H1 (cell line): ENCODE measurements at regions not wholly inside any gene's neighbourhood (a gene's known extent, or its start where the extent isn't known, plus 50 kb on each side); places are given as distances from the start of the nearest gene placed in this dataset.

Source experiments
- CTCF ChIA-PET: fragments of 300-600 bp; sonication (Branson Sonifier 250); formaldehyde crosslinking; loops from one replicate; lab custom pipeline; 2021; ENCODE audit not compliant: partially characterized antibody; lab: Charles Lee
- POLR2A ChIA-PET: fragments of 300-600 bp; sonication (Branson Sonifier 250); formaldehyde crosslinking; loops from one replicate; lab custom pipeline; 2021; ENCODE audit warnings: inconsistent platforms; ENCODE audit not compliant: partially characterized antibody; lab: Charles Lee
- DNase-seq, 2 experiments: peaks; one replicate each; pipeline versions ENCODE4 v3.0.0 to v3.0.0-alpha.2; 2010 to 2022; ENCODE audit warnings: low spot score in 2 of 2, low read depth in 1 of 2, mixed read lengths in 1 of 2
- FAIRE-seq: peaks from 2 replicates; lab custom pipeline; 2011; peaks lifted over from hg19 to GRCh38; lab: Jason Lieb, UNC
- H2AFZ ChIP-seq: 2 replicates; pipeline ENCODE4 v1.8.1; 2012; ENCODE audit warnings: low read length, inconsistent platforms
- H2AK5ac ChIP-seq: 2 replicates; pipeline ENCODE4 v1.6.1; 2013; ENCODE audit warnings: low read depth, low read length
- H2BK120ac ChIP-seq: replicated peaks from 2 replicates; pipeline ENCODE3; 2013; ENCODE audit warnings: low read depth, low read length, inconsistent platforms
- H2BK12ac ChIP-seq: 2 replicates; pipeline ENCODE4 v1.6.1; 2013; ENCODE audit warnings: low read depth, low read length
- H2BK15ac ChIP-seq: 2 replicates; pipeline ENCODE4 v1.6.1; 2013; ENCODE audit warnings: low read length
- H2BK20ac ChIP-seq: 2 replicates; pipeline ENCODE4 v1.6.1; 2013; ENCODE audit warnings: low read length
- H2BK5ac ChIP-seq: 2 replicates; pipeline ENCODE4 v1.6.1; 2013; ENCODE audit warnings: low read depth, low read length
- H3K14ac ChIP-seq: 2 replicates; pipeline ENCODE4 v1.6.1; 2013; ENCODE audit warnings: inconsistent platforms; ENCODE audit not compliant: insufficient read length
- H3K18ac ChIP-seq: 2 replicates; pipeline ENCODE4 v1.6.1; 2013; ENCODE audit warnings: low read length; ENCODE audit errors: extremely low read depth
- H3K23ac ChIP-seq: 2 replicates; pipeline ENCODE4 v1.6.1; 2013; ENCODE audit warnings: inconsistent platforms; ENCODE audit not compliant: insufficient read length
- H3K23me2 ChIP-seq: 2 replicates; pipeline ENCODE4 v1.6.1; 2013; ENCODE audit warnings: low read depth, low read length
- H3K27ac ChIP-seq: 2 replicates; pipeline ENCODE4 v1.6.1; 2011; ENCODE audit warnings: low read depth, low read length, inconsistent platforms
- H3K27me3 ChIP-seq, 4 experiments: replicated peaks in 1 of 4; 1 replicate in 1 of 4; 2 replicates in 3 of 4; pipeline versions ENCODE4 v1.6.1 to v1.8.1; 2011 to 2013; ENCODE audit warnings: low read length in 3 of 4, mild to moderate bottlenecking in 3 of 4, inconsistent platforms in 2 of 4, mixed read lengths in 2 of 4, moderate library complexity in 1 of 4; ENCODE audit not compliant: control insufficient read depth in 3 of 4, insufficient read depth in 3 of 4; ENCODE audit errors: extremely low read depth in 1 of 4
- H3K36me3 ChIP-seq, 4 experiments: 2 replicates each; pipeline versions ENCODE4 v1.6.1 to v1.8.1; 2011 to 2013; ENCODE audit warnings: mild to moderate bottlenecking in 4 of 4, low read length in 3 of 4, moderate library complexity in 2 of 4, control low read depth in 1 of 4, inconsistent platforms in 1 of 4; ENCODE audit not compliant: insufficient read depth in 4 of 4, control insufficient read depth in 2 of 4
- H3K4ac ChIP-seq: replicated peaks from 2 replicates; pipeline ENCODE3; 2013; ENCODE audit warnings: low read length, low read depth, mixed read lengths, inconsistent platforms; ENCODE audit not compliant: insufficient read length
- H3K4me1 ChIP-seq, 4 experiments: replicated peaks in 1 of 4; 1 replicate in 1 of 4; 2 replicates in 3 of 4; pipeline versions ENCODE4 v1.6.1 to v1.8.1; 2011 to 2013; ENCODE audit warnings: low read length in 3 of 4, inconsistent platforms in 2 of 4, mixed read lengths in 1 of 4; ENCODE audit not compliant: insufficient read depth in 4 of 4, control insufficient read depth in 3 of 4
- H3K4me2 ChIP-seq, 2 experiments: 2 replicates each; pipeline versions ENCODE4 v1.6.1 to v1.8.1; 2011 to 2013; ENCODE audit warnings: low read depth in 2 of 2, low read length in 2 of 2, control low read depth in 1 of 2, inconsistent platforms in 1 of 2, mild to moderate bottlenecking in 1 of 2; ENCODE audit not compliant: insufficient read depth in 1 of 2
- H3K4me3 ChIP-seq, 4 experiments: fragments of 200-600, 300-600 bp in 1 of 4; sonication (generic), shearing (Covaris generic), sonication (Bioruptor Twin) in 1 of 4; 2 replicates each; pipeline versions ENCODE4 v1.5.1 to v1.8.1; 2011 to 2016; ENCODE audit warnings: low read length in 4 of 4, low read depth in 3 of 4, control low read depth in 2 of 4, inconsistent platforms in 2 of 4, mild to moderate bottlenecking in 2 of 4, mixed read lengths in 1 of 4, moderate library complexity in 1 of 4; ENCODE audit not compliant: insufficient read depth in 2 of 4; ENCODE audit errors: extremely low read depth in 1 of 4
- H3K56ac ChIP-seq: replicated peaks from 2 replicates; pipeline ENCODE3; 2013; ENCODE audit warnings: low read depth, mild to moderate bottlenecking, mixed read lengths, low read length, inconsistent platforms; ENCODE audit not compliant: insufficient read length
- H3K79me1 ChIP-seq: 2 replicates; pipeline ENCODE4 v1.6.1; 2013; ENCODE audit warnings: low read depth, low read length, control low read depth
- H3K79me2 ChIP-seq, 2 experiments: 2 replicates each; pipeline versions ENCODE4 v1.6.1 to v1.8.1; 2012 to 2013; ENCODE audit warnings: low read length in 2 of 2, mild to moderate bottlenecking in 2 of 2, inconsistent platforms in 1 of 2; ENCODE audit not compliant: insufficient read depth in 2 of 2, control insufficient read depth in 1 of 2
- H3K9ac ChIP-seq, 4 experiments: replicated peaks in 1 of 4; 1 replicate in 1 of 4; 2 replicates in 3 of 4; pipeline versions ENCODE4 v1.6.1 to v1.8.1; 2011 to 2013; ENCODE audit warnings: low read depth in 3 of 4, low read length in 3 of 4, control low read depth in 2 of 4, mild to moderate bottlenecking in 2 of 4, moderate library complexity in 2 of 4, inconsistent platforms in 1 of 4; ENCODE audit errors: extremely low read depth in 1 of 4
- H3K9me3 ChIP-seq, 2 experiments: 2 replicates each; pipeline versions ENCODE4 v1.6.1 to v1.8.1; 2012 to 2013; ENCODE audit warnings: mild to moderate bottlenecking in 2 of 2, moderate library complexity in 2 of 2, control low read depth in 1 of 2, inconsistent platforms in 1 of 2, low read depth in 1 of 2, low read length in 1 of 2, mixed read lengths in 1 of 2; ENCODE audit not compliant: insufficient read depth in 2 of 2
- H4K20me1 ChIP-seq, 2 experiments: replicated peaks in 1 of 2; 2 replicates each; pipeline versions ENCODE3 to v1.8.1; 2011 to 2013; ENCODE audit warnings: inconsistent platforms in 2 of 2, low read length in 2 of 2, mild to moderate bottlenecking in 1 of 2; ENCODE audit not compliant: insufficient read depth in 2 of 2, control insufficient read depth in 1 of 2
- H4K5ac ChIP-seq: 2 replicates; pipeline ENCODE4 v1.6.1; 2013; ENCODE audit warnings: low read length, low read depth, mixed read lengths, inconsistent platforms; ENCODE audit not compliant: insufficient read length
- H4K8ac ChIP-seq: 2 replicates; pipeline ENCODE4 v1.8.0; 2013; ENCODE audit warnings: mild to moderate bottlenecking, moderate library complexity, low read length, inconsistent platforms; ENCODE audit not compliant: insufficient read depth; ENCODE audit errors: extremely low read depth
- H4K91ac ChIP-seq: replicated peaks from 2 replicates; pipeline ENCODE3; 2013; ENCODE audit warnings: low read length, mixed read lengths, inconsistent platforms; ENCODE audit not compliant: insufficient read length
- CTBP2 ChIP-seq: IDR thresholded peaks from 2 replicates; pipeline ENCODE4 v1.7.0; 2011; ENCODE audit warnings: borderline replicate concordance, mild to moderate bottlenecking, moderate library complexity, mixed read lengths, low read length; ENCODE audit not compliant: insufficient read depth, insufficient read length
- EZH2 ChIP-seq: fragments of 200-600 bp; sonication (generic); IDR thresholded peaks from 2 replicates; pipeline ENCODE4 v1.7.1; 2012; ENCODE audit warnings: low read depth, mild to moderate bottlenecking, moderate library complexity, low read length, inconsistent platforms; ENCODE audit not compliant: severe bottlenecking
- FOSL1 ChIP-seq: IDR thresholded peaks from 2 replicates; pipeline ENCODE4 v1.6.1; 2011; ENCODE audit warnings: mild to moderate bottlenecking, low read depth, low read length, moderate library complexity; ENCODE audit not compliant: insufficient read depth
- KDM1A ChIP-seq: fragments of 200-600, 300-600 bp; sonication (generic); IDR thresholded peaks from 2 replicates; pipeline ENCODE4 v1.7.1; 2016; ENCODE audit warnings: mild to moderate bottlenecking, low read length, borderline replicate concordance
- RFX5 ChIP-seq: IDR thresholded peaks from 2 replicates; pipeline ENCODE4 v1.6.1; 2011; ENCODE audit warnings: low read depth, low read length, improper control_type of control experiment, borderline replicate concordance
- SIRT6 ChIP-seq: IDR thresholded peaks from one replicate; pipeline ENCODE4 v1.7.1; 2012; ENCODE audit warnings: low read length, inconsistent platforms
- SIX5 ChIP-seq: IDR thresholded peaks from 2 replicates; pipeline ENCODE4 v1.6.1; 2011; ENCODE audit warnings: mild to moderate bottlenecking, low read depth, low read length
- SP4 ChIP-seq: IDR thresholded peaks from 2 replicates; pipeline ENCODE4 v1.6.1; 2012; ENCODE audit warnings: low read length, inconsistent platforms
- TAF1 ChIP-seq: IDR thresholded peaks from 2 replicates; pipeline ENCODE4 v1.6.1; 2011; ENCODE audit warnings: mild to moderate bottlenecking, low read depth, low read length
- TBP ChIP-seq: IDR thresholded peaks from 2 replicates; pipeline ENCODE4 v1.6.1; 2011; ENCODE audit warnings: low read depth, low read length, improper control_type of control experiment
- WGBS, 2 experiments: shearing (Covaris generic) in 1 of 2; methylation state at CpG; one replicate each; pipeline versions ENCODE4 v1.1.6 to v1.1.7; 2013 to 2015; ENCODE audit warnings: low lambda C conversion rate in 2 of 2, mixed read lengths in 2 of 2, inconsistent platforms in 1 of 2, low coverage in 1 of 2, missing lambda C conversion rate in 1 of 2; ENCODE audit not compliant: insufficient replicate concordance in 2 of 2, insufficient coverage in 1 of 2, insufficient read length in 1 of 2; ENCODE audit errors: extremely low coverage in 1 of 2, missing lambda C conversion rate in 1 of 2; 5-methylcytosine and 5-hydroxymethylcytosine counted together
- TF ChIP-seq, protein P1 (sequence below): IDR thresholded peaks from 2 replicates; pipeline ENCODE4 v1.6.1; 2012; ENCODE audit warnings: inconsistent platforms

DNA sequence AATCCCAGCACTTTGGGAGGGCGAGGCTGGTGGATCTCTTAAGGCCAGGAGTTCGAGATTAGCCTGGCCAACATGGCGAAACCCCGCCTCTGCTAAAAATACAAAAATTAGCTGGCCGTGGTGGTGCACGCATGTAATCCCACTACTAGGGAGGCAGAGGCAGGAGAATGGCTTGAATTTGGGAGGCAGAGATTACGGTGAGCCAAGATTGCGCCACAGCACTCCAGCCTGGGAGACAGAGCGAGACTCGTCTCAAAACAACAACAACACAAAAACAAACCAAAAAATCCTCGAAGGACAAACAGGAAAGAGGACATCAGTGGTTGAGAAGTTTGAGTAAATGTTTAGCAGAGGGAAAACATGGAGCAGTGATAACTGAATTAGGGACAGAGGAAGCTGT lies 52.3 kb upstream of the FAM3C start:
- Histone ChIP-seq H2BK12ac (no peak overlapping the region), H4K91ac (no peak overlapping the region), H2AFZ (no peak overlapping the region), H3K23me2 (no peaks in the 10 kb centered on the region), H4K20me1 (no peaks in the 10 kb centered on the region), H4K5ac (no peak overlapping the region), H2AK5ac (no peak overlapping the region), H3K79me2 (no peaks in the 10 kb centered on the region), H3K4me1 (no peaks in the 10 kb centered on the region), H3K9me3 (no peaks in the 10 kb centered on the region), H3K4ac (no peak overlapping the region), H2BK5ac (no peak overlapping the region), H3K4me2 (no peak overlapping the region), H3K79me1 (no peaks in the 10 kb centered on the region), H2BK15ac (no peak overlapping the region), H4K8ac (no peak overlapping the region), H3K56ac (no peak overlapping the region), H3K27me3 (no peaks in the 10 kb centered on the region), H3K23ac (no peak overlapping the region), H3K18ac (no peak overlapping the region), H3K14ac (no peak overlapping the region), H3K36me3 (no peaks in the 10 kb centered on the region), H3K27ac (no peak overlapping the region), H3K4me3 (no peak overlapping the region), H2BK120ac (no peak overlapping the region), H3K9ac (no peak overlapping the region), H2BK20ac (no peak overlapping the region)
- 93% methylated on average over 11 of the region's 11 CpGs; no CpG with 5 or more reads in 1 of the 2 experiments for WGBS, 2 experiments
- FAIRE-seq = no peak
- CTCF ChIA-PET = interaction anchor here (0.9 to 1.2 kb wide), 2 partner anchors 18 to 27 kb away, joined by 3 read pairs; no protein-coding TSS in a partner anchor
- no peak for DNase-seq
- POLR2A ChIA-PET = no interaction called here
- TF ChIP-seq CTBP2 (no peak), TAF1 (no peak), SP4 (no peak), SIX5 (no peak), KDM1A (no peak), TBP (no peak), RFX5 (no peak), EZH2 (no peak), FOSL1 (no peak), SIRT6 (no peak)
- TF ChIP-seq, protein P1, sequence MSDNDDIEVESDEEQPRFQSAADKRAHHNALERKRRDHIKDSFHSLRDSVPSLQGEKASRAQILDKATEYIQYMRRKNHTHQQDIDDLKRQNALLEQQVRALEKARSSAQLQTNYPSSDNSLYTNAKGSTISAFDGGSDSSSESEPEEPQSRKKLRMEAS = no peak
